Gastroesophageal sphincter (tissue), 3 donors: ENCODE measurements at regions not wholly inside any gene's neighbourhood (a gene's known extent, or its start where the extent isn't known, plus 50 kb on each side); places are given as distances from the start of the nearest gene placed in this dataset.

ENCODE experiments used
- CTCF ChIP-seq, 4 experiments: fragments of 200-600 bp in 2 of 4; fragments of 450-650 bp in 2 of 4; sonication (generic) in 1 of 4; IDR thresholded peaks; one replicate each; pipeline ENCODE4 v1.5.1; 2017 to 2019; ENCODE audit warnings: antibody characterized with exemption in 4 of 4, mild to moderate bottlenecking in 2 of 4, moderate library complexity in 2 of 4
- EP300 ChIP-seq: sonication (generic); formaldehyde crosslinking; IDR thresholded peaks from one replicate; pipeline ENCODE4 v1.6.1; 2017; ENCODE audit warnings: antibody characterized with exemption, mild to moderate bottlenecking
- POLR2A ChIP-seq, 2 donors: fragments of 450-650 bp; IDR thresholded peaks; one replicate each; pipeline ENCODE4 v1.6.1; 2017; ENCODE audit warnings: antibody characterized with exemption in 2 of 2, mild to moderate bottlenecking in 2 of 2, moderate library complexity in 1 of 2
- POLR2AphosphoS5 ChIP-seq: sonication (generic); formaldehyde crosslinking; IDR thresholded peaks from one replicate; pipeline ENCODE4 v1.6.1; 2017; ENCODE audit warnings: antibody characterized with exemption

GRCh38 chr10:9848278-9848677 lies 1169.4 kb upstream of the CELF2 start:
- TF ChIP-seq CTCF (IDR thresholded peaks at IDR 0.05), result no peak
- TF ChIP-seq POLR2A (IDR thresholded peaks at IDR 0.05), result no peak
- no peak for TF ChIP-seq POLR2AphosphoS5
- no peak for TF ChIP-seq EP300
